GM12864 (cell line): ENCODE measurements at regions not wholly inside any gene's neighbourhood (a gene's known extent, or its start where the extent isn't known, plus 50 kb on each side); places are given as distances from the start of the nearest gene placed in this dataset.

Experiments
- DNase-seq: peaks from one replicate; pipeline ENCODE4 v3.0.0-alpha.2; 2011; ENCODE audit warnings: low read depth
- H3K4me3 ChIP-seq: 2 replicates; pipeline ENCODE4 v1.5.1; 2011; ENCODE audit warnings: mild to moderate bottlenecking, low read depth, low read length, control low read depth
- TF ChIP-seq, protein P1 (sequence below): IDR thresholded peaks from 2 replicates; pipeline ENCODE4 v1.5.1; 2011; ENCODE audit warnings: low read depth, mild to moderate bottlenecking, moderate library complexity, low read length, control low read depth, inconsistent platforms; ENCODE audit errors: missing control alignments

DNA sequence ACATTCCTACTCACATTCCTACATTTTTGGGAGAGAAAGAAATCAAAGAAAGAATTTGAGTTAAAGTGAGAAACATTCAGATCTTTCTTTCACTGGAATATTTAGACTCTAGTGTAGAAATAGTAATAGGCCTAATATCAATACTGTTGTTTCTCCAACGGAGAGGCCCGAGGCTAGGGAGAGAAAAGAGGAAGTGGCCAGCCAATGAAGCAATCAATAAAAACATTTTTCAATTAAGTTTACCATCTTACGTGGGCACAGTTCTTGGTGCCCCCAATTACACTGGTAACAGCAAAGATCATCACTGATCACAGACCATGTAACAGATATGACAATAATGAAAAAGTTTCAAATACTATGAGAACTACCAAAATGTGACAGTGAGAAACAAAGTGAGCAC lies 281.4 kb downstream of the GPM6A start:
- no peak for DNase-seq
- TF ChIP-seq, protein P1, sequence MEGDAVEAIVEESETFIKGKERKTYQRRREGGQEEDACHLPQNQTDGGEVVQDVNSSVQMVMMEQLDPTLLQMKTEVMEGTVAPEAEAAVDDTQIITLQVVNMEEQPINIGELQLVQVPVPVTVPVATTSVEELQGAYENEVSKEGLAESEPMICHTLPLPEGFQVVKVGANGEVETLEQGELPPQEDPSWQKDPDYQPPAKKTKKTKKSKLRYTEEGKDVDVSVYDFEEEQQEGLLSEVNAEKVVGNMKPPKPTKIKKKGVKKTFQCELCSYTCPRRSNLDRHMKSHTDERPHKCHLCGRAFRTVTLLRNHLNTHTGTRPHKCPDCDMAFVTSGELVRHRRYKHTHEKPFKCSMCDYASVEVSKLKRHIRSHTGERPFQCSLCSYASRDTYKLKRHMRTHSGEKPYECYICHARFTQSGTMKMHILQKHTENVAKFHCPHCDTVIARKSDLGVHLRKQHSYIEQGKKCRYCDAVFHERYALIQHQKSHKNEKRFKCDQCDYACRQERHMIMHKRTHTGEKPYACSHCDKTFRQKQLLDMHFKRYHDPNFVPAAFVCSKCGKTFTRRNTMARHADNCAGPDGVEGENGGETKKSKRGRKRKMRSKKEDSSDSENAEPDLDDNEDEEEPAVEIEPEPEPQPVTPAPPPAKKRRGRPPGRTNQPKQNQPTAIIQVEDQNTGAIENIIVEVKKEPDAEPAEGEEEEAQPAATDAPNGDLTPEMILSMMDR: no peak
- no peak overlapping the region for H3K4me3 ChIP-seq

- TF ChIP-seq, protein P1: no peak
- DNase-seq: no peak
- H3K4me3 ChIP-seq: no peak overlapping the region
Observed at GRCh38 chr4:175531405-175532091, 280.5 kb downstream of the GPM6A start.

DNA sequence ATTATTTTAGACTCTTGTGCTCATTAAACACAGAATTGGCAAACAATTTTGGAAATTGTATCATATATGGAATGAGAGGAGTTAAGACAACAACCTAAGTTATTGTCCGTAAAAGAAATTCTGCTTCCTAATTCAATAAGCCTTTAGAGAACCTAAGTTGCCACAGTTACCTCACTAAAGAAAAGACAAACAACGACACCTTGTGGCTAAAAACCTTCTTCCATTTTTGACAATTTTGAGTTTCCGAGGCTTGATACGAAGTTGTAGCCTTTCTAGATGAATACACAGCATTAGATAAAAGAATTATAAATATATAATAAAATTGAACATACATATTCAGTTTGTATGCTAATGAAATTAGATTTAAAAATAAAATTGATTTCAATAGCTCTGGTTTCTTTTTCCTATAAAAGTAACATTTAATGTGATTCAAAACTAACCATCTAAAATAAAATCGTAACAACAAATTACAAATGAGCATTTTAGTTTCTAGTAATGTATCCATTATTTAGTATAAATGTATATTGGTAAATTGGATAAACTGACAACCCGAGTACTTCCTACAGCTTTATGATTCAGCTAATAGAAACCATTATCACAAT lies 275.1 kb downstream of the GPM6A start:
- TF ChIP-seq, protein P1: peak; percentile 34
- DNase-seq: no peak
- no peak overlapping the region for H3K4me3 ChIP-seq

DNA sequence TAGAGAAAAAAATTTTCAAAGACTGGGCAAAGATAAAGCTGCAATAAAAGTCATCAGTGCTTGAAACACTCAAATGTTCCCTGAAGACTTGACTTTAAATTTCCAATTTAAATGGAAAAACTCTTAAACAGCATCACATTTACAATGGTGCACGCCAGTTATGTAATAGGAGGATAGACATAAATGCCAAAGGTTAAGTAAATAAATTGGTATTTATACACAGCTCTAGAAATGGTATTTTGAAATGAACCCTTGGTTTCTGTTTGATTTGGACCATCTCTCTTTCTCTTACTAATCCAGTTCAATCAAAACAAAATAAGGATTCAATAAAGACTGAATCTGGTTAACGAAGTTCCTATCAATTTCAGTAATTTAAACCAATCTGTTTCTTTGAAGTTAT lies 272.6 kb downstream of the GPM6A start:
- DNase-seq: no peak
- TF ChIP-seq, protein P1: no peak
- H3K4me3 ChIP-seq: no peak overlapping the region

DNA sequence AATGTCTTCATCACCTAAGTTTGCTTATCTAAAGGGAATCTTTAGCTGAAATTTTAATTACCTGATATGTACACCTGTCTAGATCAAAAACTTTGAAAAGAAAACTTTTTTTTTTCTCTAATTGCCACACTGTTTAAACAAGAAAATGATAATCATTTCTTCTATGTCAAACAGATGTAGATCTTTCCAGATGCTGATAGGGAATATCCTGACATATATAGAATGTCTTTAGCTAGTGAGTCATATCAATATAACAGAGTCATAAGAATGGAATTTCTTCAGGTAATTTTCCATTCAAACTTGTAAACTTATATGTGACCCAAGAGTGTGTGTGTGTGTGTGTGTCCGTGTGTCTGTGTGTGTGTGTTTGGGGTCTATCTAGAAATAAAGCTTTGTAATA lies 271.9 kb downstream of the GPM6A start:
- TF ChIP-seq, protein P1: no peak
- H3K4me3 ChIP-seq: no peak overlapping the region
- no peak for DNase-seq

DNA sequence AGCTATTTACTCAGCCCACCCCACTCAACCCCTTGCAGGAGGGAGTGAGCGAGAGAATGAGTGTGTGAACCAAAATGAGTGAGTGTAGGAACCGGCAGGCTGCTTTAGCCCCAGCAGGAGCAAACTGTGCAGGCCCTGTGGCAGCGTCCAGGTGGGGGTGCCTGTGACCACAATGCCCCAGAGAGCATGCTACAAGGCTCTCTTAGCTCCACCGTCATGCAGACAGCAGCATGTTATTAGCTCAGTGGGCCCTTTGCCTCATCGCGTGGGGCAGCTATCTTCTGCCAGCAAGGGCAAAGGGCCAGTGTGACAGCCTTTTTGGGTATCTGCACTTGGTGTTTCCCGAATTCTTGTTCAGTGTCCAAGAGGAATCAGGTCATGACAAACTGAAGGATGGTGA lies 271.3 kb downstream of the GPM6A start:
- no peak for DNase-seq
- TF ChIP-seq, protein P1: no peak
- no peak overlapping the region for H3K4me3 ChIP-seq

DNA sequence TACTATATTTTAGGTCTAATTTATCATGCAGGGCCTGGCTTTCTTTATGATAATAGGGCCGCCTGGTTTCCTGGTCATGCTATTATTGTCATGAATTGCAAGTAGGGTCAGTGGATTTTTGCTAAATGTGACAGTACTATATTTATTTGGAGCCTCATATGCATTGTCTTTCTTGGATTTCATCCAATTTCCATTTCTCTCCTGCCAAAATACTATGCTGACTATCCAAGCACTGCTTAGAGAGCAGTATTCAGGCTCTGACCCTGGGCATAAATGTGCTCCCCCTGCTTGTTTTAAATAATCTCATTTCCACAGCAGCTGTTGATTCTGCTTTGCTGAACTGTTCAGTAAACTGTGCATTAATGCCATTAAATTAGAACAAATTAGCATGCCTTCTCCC lies 269.3 kb downstream of the GPM6A start:
- DNase-seq: no peak
- H3K4me3 ChIP-seq: no peak overlapping the region
- TF ChIP-seq, protein P1: no peak
